HG03060 (cell line): ENCODE measurements at regions not wholly inside any gene's neighbourhood (a gene's known extent, or its start where the extent isn't known, plus 50 kb on each side); places are given as distances from the start of the nearest gene placed in this dataset.

Experiments used
- ATAC-seq: cut with Tn5 transposase; IDR thresholded peaks from one replicate; pipeline ENCODE4 v1.9.1; 2021; ENCODE audit warnings: low read depth, moderate number of reproducible peaks; ENCODE audit not compliant: unreplicated experiment

DNA sequence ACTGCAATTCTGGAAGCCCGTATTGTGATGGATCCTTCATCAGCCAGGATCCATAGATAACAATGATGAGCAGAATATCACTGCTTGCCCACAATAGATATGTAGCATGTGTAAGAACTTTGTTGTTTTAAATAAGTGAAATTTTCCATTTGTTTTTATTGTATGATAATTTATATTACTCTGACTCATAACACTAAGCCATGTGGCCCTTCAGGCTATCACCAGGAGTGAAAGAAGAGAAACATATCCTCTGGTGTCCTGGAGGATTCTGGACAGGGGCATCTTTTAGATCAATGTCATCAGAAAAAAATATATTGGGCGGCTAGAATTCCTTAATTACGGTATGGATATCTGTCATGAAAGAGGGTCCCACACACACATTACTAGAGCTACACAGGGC, 167.5 kb downstream of the SLC6A15 start:
- no peak for ATAC-seq

DNA sequence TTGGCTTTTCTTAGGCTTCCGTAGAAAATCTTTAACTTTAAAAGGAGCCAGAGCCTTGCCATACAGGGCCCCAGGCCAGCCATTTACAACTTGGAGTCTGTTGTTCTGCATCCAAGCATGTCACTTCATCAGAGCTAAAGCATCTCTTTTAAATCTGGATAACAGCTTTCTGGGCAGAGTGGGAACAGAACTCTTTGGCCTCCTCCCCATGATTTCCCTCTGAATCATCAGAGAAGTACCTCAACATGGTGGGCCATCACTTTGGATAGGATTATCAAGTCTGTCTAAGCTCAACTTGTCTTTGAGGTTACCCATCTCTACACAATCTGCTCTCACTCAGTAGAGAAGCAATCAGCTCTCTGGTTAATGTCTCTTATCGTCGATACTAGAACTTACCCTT, 170.9 kb downstream of the SLC6A15 start:
- ATAC-seq: no peak

DNA sequence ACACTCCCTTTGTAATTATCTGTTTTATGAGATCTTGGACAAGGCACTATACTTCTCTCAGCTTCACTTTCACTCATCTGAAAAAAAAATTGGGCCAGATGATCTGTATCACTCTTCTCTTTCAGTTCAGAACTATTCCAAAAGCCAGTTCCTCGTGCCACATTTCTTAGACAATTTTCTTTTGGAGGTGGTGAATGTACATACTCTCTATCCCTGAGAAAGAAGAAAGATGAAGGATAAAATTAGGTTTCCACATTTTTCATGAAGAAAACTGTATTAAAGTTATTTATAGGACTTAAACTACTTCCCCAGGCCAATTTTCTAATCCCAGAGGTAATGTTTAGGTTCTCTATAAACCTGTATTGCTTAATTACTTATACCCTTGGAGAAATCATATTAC, 171.6 kb downstream of the SLC6A15 start:
- ATAC-seq: no peak

DNA sequence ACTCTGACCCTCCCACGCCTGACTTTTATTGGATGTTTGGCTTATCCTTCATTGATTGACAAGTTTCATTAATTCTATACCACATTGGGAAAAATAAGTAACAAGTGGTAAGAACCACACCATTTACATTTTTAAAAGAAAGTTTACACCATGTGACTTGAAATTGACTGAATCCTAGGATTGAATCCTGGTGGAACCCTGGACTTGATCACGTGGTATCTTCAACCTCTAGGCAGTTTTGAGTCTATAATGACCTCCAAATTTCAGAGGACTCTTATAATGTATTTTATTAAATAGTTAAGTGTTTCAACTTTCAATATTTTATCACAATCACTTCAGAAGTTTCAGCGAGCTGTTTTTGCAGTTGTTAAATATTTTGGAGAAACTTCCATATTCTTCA, 172.0 kb downstream of the SLC6A15 start:
- no peak for ATAC-seq

DNA sequence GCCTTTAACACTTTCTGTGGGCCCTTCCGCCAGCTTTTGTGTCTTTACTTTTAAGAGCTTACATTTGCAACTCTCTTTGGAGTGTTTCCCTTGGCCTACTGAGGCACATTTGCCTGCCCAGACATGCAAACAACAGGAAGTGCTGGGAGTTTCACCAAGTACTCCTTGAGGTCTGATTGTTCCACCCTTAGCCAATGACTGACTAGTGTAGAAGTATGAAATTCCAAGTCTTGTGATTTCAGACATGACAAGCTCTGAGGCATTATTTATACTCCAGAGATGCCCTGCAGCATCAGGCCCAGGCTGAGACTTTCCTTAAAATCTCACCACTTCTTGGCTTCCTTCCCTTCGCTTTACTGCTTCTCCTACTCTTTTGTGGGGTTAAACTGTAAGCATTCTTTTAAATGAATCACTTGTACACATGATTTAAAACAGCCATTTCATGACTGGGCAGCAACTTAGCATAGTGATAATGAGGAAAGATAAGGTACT, 174.1 kb downstream of the SLC6A15 start:
- ATAC-seq: no peak

DNA sequence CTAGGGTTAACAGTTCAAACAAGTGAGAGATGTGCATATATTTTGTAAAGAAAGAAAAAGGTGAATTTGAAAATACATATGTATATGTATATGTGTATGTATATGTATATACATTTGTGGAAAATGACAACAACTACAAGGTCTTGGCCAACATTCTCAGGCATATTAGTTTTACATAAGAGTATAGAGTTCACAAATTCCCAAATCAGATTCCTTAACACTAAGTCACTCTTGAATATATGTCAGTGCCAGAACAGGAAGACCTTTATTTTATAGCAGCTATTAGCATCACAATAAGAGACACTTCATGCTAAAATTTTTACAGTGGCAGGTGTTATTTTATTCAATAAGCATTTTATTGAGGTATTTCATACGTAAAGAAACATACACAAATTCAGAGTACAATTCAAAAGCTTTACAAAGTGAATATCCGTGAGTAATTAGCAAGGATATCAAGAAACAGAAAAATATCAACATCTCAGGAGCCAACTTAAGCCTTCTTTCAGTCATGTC, 179.7 kb downstream of the SLC6A15 start:
- no peak for ATAC-seq

DNA sequence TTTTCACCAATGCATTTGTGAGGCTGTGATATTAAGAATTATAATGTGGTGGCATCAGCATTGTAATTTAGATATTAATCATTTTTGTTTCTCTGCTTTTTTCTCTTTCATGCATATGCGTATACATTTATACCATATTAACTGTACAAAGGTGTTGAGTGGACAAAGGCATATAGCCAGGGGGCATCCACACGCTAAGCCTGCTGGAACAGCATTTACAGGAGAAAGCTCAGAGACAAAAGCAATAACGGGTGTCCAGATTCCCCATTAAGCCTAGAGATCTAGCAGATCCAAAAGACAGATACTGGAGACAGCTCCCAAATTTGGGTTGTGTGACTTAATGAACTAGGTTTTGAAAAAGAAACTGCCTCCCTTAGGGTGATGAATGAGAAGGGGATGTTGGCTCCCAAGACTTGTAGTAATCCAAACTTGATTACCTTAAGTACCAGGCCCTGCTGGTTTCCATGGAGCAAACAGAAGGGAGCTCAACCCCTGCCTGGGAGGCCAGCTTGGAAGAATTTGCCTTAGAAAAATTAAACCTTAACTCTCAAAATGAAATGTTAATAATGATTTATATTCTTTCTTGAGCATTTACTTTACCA, 181.9 kb downstream of the SLC6A15 start:
- no peak for ATAC-seq

DNA sequence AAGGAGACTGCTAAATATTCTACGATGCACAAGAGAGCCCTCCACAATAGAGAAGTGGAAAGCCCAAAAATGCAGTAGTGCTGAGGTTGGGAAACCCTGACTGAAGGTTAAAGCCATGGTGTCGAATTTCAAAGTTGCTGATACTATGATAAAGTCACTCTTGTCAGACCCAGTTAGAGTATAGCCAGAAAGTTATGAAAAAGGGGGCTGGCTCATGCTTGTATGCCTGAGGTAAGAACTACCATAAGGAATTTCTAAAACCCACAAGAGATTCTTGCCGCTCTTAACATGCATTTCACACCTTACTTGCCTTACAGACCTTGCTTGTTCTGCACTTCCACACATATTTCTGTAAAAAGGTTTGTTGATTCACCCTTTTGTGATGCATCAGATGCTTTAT, 184.6 kb downstream of the SLC6A15 start:
- no peak for ATAC-seq

DNA sequence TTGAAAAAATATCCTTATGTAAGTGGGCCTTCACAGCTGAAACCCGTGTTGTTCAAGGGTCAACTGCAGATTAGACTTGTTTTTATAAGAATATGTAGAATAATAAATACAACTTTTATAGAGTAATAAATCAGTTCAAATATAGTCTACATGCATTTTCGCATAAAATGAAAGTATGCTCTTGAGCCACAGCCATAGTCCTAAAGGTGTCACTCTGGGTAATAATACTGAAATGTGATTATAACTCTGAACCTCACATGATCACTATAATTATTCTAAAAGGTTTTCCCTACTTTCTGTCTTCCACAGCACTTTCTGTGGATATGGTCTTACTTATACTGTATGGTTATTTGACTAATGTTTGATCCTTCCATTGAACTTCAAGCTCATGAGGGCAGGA, 185.8 kb downstream of the SLC6A15 start:
- ATAC-seq: no peak

DNA sequence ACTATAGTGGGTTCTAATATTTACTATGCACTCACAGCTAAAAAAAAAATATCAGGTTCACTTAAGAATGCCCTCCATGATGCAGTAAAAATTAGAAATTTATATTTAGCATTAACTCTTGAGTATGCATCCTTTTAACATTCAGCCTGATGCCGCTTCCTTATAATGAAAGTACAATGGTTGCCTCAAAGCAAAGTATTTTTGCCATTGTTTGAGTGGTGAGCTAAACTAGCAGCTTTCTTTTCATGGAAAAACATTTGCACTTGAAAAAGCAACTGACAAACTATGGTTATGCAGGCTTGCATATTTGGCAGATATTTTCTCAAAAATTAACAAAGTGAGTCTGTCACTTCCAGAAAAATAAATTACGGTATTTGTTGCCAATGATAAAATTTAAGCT, 188.6 kb downstream of the SLC6A15 start:
- ATAC-seq: no peak

DNA sequence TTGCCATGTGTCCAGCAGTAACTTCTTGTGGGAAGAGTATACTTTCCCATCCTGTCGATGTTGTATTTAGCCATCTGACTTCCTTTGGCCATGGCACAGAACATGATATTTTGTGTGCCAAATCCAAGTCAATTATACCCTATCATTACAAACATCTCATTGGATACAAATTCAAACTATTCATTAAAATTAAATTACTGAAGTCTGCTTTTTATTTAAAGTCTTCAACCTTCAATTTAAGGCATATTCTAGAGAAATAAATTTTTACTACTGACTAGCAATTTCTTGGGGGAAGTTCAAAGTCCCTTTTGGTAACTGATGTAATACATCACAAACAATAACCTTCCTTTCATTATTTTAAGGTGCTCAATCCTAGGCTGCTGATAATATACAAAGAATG, 192.6 kb downstream of the SLC6A15 start:
- no peak for ATAC-seq

DNA sequence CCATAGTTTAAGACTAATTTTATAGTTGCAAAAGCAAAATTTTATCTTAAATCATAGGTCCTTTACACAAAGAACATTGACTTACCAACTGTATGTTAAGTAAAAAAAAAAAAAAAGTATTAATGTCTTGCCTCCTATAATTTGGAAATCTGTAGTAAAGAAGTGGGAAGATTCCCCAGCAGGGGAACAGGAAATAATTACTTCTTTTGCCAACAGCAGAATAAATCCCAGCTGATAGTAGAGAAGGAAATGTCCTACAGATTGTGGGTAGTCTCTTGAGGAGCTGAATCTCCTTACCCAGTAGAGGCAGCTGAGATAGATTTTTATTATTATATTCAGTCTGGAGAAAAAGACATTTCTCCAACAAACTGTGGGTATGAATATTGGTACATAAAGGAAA, 193.7 kb downstream of the SLC6A15 start:
- ATAC-seq: no peak

DNA sequence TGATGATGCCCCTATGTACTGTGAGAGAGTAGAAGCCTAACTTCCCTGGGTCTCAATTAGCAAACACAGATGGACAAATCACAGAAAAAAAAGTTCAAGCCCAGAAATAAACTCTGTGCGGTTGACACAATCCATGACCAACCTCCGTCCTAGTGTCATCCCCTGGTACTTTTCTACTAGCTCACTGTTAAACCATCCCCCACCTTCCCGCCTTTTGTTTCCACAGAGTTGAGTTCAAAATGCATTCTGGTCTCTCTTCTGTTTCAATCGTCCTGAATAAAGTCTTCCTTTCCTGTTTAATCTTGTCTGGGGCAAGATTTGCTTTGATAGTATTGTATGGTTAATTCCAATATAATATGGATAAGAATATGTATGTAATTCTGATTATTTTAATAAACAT, 199.9 kb downstream of the SLC6A15 start:
- ATAC-seq: no peak

DNA sequence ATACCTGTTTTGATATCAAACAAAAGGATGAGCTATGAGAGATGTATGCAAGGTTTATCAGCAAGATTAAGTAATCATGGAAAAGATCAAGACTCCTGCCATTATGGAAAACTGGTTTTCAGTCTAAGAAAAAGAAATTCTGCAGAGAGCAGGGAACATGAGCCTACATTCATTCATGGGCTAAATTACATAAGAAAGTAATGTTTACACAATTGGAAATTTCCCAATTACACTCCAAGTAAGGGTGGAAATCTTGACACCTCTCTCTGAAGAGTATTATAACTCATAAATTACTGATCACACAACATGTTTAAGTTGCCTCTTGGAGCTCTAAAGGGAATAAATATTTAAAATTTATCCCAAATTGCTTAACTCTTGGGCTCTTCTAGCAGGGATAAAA, 206.2 kb downstream of the SLC6A15 start:
- no peak for ATAC-seq

DNA sequence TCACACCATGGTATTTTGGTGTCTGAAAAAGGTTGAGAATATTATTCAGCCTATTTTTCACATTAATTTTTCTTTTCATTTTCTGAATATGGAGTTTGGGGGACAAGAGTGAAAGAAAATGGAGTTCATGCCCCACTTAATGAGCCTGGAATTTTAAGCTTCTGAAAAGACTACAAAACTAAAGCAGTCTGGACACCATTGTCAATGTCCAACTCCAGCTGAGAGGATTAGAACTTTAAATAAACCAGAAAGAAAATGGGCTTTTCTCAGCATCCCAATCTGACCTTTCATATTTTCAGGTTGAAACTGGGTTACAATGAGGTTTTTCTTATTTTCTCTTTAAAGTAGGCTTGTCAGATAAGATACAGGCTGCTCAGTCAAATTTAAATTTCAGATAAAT, 207.7 kb downstream of the SLC6A15 start:
- no peak for ATAC-seq

DNA sequence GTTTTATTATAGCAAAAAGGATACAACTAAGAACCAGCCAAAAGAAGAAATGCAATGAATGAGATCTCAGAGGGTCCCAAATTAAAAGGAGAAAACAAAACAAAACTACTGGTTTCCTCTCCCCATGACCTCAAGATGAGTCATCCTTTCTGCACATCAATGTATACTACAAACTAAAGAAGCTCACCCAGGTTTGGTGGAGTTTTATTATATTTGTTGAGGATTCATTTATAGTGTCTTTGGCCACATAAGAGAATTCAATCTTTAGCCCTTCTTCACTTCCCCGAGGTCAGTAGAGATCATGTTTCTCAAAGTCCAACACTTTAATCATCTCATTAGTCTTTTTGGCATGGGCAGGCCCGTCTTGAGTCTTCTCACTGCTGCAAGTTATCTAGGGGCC, 210.6 kb downstream of the SLC6A15 start:
- ATAC-seq: no peak

DNA sequence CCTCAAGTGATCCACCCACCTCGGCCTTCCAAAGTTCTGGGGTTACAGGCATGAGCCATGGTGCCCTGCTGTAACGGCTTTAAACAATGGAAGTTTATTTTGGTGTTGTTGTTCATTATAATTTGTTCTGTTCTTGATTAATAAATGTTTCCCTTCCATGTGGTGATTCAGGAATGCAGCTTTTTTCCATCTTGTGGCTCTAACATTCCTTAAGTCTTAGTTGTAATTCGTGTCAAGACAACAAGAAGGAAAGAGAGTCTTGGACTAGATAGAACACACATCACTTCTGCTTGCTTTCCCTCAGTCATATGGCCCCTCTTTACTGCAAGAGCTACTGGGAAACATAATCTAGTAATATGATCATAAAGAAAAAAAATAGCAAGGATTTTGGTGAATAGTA, 211.6 kb downstream of the SLC6A15 start:
- ATAC-seq: no peak

DNA sequence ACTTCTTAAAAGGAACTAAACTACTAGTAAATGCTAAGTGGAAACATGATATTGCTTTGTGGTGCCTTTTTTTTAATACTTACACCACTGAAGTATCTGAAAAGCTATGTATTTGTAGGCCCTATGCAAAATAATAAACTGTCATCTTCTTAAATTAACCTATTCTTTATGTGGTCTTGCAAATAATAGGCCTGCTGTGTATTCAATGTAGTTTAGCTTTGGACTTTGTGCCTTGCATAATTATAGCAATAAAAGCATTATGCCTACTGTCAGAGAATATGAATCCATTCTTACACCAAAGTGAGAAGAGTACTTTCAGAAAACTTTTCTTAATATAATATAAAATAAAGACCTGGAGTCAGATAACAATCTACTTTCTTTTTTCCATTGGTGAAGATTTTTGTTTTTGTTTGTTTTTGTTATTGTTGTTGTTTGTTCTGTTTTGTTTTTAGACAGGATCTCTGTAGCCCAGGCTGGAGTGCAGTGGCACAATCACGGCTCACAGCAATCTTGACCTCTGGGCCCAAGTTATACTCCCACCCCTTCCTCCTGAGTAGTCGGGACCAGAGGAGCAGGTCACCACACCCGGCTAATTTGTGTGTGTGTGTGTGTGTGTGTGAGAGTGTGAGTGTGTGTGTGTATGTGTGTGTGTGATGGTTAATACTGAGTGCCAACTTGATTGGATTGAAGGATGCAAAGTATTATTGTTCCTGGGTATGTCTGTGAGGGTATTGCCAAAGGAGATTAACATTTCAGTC, 213.8 kb downstream of the SLC6A15 start:
- no peak for ATAC-seq

DNA sequence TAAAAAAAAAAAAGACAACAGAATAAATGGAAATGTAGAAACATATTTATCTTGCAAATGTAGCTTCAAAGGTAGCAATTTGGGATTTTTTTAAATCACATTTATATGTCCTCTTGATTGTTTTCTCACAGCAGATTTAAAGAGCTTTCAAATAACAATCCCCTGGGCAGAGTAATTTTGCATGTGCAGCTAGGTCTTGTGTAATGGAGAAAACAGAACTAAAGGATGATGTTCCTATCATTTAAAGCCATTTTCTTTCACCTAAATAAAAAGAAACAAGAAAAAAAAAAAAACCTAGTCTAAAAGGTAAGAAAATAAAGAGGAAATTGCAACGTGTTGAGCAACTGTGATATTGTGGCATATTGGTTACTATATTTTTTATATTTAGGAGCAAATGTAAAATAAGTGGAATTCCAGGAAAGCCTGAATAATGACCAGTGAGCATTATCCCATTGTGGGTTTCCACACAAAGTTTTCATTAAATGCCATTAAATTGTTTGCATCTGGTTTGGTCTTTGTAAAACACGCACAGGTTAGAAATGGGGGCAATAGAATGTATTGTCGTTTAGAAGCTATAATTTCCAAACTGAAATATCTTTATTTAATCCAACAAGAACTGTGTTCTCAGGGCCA, 215.6 kb downstream of the SLC6A15 start:
- ATAC-seq: no peak

DNA sequence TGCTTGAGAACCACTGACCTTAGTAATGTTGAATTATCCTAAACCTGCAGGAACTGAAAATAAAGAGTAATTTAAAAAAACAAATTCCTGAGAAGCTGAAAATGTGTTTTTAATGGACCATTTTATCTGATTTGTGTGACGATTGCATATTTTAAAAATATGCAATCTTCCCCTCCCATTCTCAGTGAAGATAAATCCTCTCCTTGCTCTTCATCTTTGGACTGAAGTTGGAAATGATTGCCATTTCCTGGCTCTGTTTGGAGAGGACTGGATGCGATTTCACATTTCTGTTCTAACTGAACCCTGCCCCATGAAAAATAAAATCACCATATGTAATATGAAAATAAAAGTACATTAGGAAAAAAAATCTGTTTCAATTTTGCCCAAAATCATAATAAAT, 216.3 kb downstream of the SLC6A15 start:
- no peak for ATAC-seq

DNA sequence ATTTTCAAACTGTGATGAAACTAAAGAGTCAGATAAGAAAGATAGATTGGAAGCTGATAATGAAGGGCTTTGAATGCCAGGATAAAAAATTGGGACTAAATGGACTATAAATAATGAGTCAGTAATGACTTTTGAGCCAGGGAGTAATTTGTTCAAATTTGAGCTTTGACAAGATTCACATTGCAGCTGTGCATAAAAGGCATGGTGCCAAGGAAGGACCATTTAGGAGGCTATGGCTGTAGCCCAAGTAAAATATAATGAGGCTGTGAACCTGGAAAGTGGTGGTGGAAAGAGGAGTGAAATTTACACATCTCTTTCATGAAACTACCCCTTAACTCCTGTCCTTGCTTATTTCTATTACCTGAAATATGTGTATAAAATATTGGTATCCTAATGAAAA, 218.5 kb downstream of the SLC6A15 start:
- no peak for ATAC-seq

DNA sequence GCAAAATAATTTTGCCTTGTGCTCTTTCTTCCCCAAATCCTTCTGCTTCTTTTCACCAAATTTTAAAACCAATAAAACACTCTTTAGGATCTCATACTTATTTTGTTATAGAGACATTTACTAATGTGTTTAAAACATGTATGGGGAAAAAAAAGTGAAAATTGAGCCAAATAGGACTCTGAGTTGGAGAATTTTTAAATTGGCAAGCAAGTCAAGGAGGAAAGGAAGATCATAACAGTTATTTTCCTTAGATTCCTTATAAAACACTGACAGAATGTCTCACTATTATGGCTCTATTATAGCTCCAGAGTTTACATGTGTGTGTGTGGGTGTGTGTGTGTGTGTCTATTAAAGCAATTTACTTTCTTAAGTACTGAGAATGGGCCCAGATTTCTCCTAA, 220.5 kb downstream of the SLC6A15 start:
- no peak for ATAC-seq
